Hematopoietic multipotent progenitor cell treated with erythropoietin and hydrocortisone succinate and interleukin-3 and kit ligand, for 8 days (in vitro differentiated cells): ENCODE measurements at regions not wholly inside any gene's neighbourhood (a gene's known extent, or its start where the extent isn't known, plus 50 kb on each side); places are given as distances from the start of the nearest gene placed in this dataset.

Source experiments
- DNase-seq: peaks from one replicate; pipeline ENCODE4 v3.0.0-alpha.2; 2015

DNA sequence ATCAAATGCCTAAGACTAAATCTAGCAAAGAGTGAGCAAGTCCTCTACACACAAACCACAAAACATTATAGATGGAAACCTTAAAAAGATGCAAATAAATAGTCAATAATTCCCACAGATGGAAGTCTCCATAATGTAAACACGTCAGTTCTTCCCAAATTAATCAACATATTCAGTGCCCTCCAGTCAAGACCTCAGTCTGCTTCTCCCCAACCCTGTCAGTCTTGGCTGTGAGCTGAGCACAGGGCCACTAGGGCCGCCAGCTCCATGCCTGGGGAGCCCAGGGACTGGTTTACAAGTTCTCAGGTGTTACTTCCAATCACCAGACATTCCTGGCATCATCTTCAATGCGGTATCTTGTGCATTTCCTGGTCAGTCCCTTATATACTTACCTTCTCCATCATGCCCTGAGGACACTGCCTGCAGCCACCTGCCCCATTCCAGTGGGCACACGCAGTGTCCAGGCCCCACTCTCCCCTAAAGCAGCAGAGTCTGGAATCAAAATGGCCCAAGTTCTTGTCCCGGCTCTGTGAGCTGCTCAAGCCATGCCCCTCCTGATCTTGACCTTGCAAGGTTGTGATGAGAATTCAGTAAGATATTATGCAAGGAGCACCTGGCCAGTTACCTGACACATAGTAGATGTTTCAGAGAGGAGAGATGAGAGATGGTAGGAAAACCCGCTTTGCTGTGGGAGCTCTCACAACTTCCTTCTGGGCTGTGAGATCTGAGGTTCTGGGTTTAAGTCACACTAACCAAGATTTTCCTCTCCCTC, 207.9 kb upstream of the RAB6C start:
- no peak for DNase-seq

DNA sequence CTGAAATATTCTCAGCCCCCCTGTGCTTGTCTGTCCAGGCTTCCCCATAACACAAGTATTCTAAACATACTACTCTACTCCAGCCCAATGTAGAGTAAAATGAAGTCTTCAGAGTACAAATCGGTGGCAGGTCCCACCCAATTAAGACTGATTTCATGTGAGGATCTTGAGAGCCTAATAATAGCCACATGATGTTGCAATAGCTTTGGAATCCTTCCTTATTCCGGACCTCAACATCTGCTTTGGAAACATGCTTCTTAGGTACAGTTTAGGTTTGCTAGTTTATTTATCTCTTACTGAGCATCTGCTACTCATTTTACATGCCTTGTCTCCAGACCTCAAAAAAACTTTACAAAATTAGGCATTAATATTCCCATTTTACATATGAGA, 207.3 kb upstream of the RAB6C start:
- DNase-seq = no peak

- no peak for DNase-seq
These were observed 203.4 kb upstream of the RAB6C start for GRCh38 chr2:129775952-129776653.

- DNase-seq = no peak
These were observed 202.3 kb upstream of the RAB6C start for GRCh38 chr2:129777146-129777545.

DNA sequence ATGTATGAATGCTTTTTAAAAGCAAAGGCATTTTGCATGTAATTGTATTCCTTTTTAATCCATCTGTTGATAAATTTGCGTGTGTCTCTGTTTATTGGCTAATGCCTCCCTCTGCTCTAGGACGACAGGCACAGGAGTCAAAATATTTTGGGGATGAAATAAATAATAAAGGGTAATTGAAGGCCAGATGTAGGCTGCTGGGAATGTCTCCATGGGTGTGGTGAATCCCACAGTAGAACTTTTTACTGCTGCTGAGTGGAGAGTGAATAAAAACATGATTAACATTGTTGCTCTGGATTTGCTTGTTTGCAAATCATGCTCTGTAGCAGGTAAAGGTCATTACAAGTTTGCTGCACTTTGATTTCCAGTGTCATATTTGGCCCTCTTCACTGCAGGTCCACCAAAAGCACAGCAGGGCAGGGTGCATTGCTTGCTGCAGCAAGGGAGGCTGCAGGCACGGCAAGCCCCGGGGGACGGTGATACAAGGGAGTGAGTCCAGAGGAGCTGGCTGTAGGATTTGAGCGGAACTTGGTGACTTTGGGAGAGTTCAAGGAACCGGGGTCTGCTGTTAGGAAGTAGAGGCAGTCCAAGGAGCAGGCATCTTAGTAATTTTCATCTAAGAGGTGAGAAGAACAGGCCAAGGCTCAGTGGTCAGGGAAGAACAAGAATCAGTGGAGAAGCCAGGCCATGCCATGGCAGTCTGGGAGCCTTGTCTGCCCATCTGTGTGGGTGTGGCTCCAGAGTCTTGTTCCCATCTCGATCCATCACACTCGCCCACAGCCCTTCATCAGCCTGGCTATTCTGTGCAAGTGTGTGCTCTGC, 201.5 kb upstream of the RAB6C start:
- no peak for DNase-seq

DNA sequence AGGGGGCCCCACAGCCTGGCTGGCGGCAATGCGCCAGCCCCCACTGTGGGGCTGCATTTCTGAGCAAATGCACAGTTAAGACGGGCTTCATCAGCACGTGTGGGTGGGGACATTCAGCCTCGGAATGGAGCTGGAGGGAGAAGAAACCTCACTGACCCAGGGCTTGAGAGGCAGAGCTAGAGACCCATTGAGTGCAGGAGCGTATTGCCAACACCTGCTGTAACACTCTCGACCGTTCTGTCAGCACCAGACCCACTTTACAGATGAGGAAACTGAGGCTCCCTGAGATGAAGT, 200.9 kb upstream of the RAB6C start:
- DNase-seq = no peak

- DNase-seq = no peak
These were observed 199.7 kb upstream of the RAB6C start for GRCh38 chr2:129779783-129780182.

GRCh38 chr2:129780316-129781270, 198.9 kb upstream of the RAB6C start:
- no peak for DNase-seq

- no peak for DNase-seq
These were observed 197.5 kb upstream of the RAB6C start for GRCh38 chr2:129781749-129782632.

DNA sequence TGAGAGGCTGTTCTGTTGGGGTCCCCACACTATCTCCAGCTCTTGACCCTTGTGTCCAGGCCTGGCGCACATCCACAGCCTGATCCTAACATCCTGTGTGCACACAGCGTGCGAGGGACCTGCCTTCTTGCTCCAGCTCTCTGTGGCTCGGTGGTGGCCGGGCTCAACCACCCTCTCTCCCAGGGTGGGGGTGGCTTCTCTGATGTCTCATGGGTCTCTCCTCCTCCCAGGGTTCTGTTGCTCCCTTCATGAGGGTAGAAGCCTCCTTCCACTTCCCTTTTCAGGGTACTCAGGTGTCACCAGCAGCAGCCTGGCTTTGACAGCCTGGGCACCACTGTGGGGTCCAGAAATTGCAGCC, 196.9 kb upstream of the RAB6C start:
- no peak for DNase-seq

DNA sequence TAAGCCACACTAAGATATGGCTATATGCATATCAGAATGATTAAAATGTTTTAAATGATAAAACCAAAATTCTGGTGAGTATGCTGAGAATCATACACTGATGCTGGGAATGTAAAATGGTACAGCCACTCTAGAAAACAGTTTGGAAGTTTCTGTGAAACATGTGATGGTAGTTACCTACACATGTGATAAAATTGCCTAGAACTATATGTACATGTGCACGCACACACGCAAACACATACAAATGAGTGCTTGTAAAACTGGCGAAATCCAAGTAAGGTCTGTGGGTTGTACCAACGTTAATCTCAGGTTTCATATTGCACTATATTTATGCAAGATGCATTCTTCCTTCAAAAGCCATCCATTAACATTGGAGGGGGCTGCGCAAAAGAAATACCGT, 195.0 kb upstream of the RAB6C start:
- no peak for DNase-seq

GRCh38 chr2:129791712-129792111, 187.8 kb upstream of the RAB6C start:
- DNase-seq = no peak

DNA sequence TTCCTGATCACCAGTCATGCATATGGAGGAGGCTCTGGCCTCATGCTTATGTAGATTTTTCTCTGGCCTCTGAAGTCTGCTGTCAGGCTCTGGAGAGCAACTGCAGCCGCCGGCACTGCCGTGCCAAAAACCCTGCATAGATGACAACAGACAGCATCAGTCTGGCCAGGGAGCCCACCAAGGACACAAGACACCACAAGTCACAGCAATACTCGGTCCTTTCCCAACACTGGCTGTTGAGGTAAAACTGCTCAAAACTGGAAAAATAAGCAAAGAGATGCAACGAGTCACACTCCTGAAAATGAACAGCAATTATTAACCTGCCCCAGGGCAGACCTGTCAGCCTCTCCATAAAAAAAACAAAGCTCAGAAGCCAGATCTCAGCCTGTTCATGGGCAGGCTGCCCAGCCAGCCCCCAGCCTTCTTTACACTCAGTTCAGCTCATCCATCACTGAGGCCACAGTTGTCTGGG, 186.0 kb upstream of the RAB6C start:
- no peak for DNase-seq

- no peak for DNase-seq
These were observed 185.3 kb upstream of the RAB6C start for GRCh38 chr2:129794116-129794515.

DNA sequence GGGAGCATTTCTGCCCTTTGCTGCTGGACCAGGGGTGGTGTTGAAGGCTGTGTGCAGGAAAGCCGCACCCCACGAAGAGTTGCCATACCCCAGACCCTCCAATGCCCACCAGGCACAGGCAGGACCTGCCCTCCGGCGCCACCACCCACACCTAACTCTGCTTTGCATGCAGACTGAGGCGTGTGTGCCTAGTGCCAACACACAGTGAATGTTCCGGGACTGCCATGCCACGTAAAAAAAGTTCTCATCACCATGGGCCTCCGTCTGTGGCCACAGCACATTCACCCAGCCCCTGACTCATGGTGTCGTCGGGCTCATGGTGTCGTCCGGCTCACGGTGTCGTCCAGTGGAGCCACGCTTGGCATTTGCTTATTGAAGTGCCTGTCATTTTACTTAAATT, 184.9 kb upstream of the RAB6C start:
- DNase-seq = no peak

- DNase-seq = no peak
These were observed 183.2 kb upstream of the RAB6C start for GRCh38 chr2:129796225-129796624.

DNA sequence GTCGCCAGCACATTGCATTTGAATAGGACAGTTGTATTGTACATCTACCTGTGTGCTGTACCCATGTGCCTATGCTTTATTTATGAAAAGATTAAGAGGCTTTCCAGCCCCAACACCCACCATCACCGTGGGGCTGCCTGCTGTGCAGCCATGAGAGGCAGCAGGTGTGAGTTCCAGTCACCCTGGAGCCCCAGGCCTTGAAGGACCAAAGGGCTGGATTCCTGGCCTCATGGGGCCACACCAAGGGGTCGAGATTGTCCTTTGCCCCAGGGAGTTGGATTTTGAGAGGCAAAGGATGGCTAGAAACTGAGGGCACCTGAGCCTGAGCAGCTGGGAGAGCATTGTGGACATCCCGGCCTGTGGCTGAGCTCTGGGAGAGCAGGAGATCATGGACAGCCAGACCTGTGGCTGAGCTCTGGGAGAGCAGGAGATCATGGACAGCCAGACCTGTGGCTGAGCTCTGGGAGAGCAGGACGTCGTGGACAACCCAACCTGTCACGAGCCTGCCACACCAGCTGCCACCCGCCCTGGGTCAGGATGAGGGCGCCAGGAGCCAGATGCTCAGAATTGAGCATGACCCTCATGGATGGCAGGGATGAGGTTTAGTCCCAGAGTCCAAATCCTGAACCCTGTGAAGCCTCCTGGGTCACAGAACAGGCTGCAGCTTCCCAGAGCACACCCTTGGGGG, 182.5 kb upstream of the RAB6C start:
- no peak for DNase-seq

- DNase-seq = no peak
These were observed 181.8 kb upstream of the RAB6C start for GRCh38 chr2:129797489-129798300.

- no peak for DNase-seq
These were observed 181.2 kb upstream of the RAB6C start for GRCh38 chr2:129798301-129798581.

- DNase-seq = no peak
These were observed 180.8 kb upstream of the RAB6C start for GRCh38 chr2:129798626-129799025.
